ENCODE measurements at regions not wholly inside any gene's neighbourhood (a gene's known extent, or its start where the extent isn't known, plus 50 kb on each side); places are given as distances from the start of the nearest gene placed in this dataset.
A peak's percentile ranks its signal among the peaks of the same experiment; 100 is the strongest.

- no peak for DNase-seq (ENCODE audit: low read depth, low spot score)
- TF ChIP-seq, protein P1, sequence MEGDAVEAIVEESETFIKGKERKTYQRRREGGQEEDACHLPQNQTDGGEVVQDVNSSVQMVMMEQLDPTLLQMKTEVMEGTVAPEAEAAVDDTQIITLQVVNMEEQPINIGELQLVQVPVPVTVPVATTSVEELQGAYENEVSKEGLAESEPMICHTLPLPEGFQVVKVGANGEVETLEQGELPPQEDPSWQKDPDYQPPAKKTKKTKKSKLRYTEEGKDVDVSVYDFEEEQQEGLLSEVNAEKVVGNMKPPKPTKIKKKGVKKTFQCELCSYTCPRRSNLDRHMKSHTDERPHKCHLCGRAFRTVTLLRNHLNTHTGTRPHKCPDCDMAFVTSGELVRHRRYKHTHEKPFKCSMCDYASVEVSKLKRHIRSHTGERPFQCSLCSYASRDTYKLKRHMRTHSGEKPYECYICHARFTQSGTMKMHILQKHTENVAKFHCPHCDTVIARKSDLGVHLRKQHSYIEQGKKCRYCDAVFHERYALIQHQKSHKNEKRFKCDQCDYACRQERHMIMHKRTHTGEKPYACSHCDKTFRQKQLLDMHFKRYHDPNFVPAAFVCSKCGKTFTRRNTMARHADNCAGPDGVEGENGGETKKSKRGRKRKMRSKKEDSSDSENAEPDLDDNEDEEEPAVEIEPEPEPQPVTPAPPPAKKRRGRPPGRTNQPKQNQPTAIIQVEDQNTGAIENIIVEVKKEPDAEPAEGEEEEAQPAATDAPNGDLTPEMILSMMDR (IDR thresholded peaks at IDR 0.05; ENCODE audit: low read depth, low read length) = no peak
- Histone ChIP-seq H3K4me3 (ENCODE audit: low read depth, low read length) (no peak overlapping the region), H3K9me3 (ENCODE audit: control insufficient read depth, insufficient read depth, low read length) (no peaks in the 10 kb centered on the region), H3K27ac (ENCODE audit: low read depth, low read length) (no peak overlapping the region), H3K27me3 (ENCODE audit: control insufficient read depth, insufficient read depth, low read length) (no peaks in the 10 kb centered on the region)
- POLR2A ChIA-PET = no interaction called here
- CTCF ChIA-PET = no interaction called here
Observed at GRCh38 chr4:54574500-54574899, 83.3 kb upstream of the KIT start.

DNA sequence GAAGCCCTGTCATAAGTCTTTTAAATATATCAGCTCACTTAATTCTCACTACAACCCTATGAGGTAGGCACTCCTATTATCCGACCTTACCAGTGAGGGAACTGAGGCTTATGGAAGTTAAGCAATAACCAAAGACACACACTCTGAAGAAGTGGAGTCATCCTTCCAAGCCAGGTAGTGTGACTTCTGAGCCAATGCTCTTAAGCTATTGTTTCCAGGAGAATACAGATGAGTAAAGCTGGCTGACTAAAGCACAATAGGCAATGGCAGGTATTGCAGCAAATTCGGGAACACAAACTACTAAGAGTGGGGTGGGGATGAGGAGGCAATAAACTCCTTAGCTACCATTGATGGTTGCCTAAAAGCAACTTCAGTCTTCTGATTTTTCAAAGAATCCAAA, 81.8 kb upstream of the KIT start:
- Histone ChIP-seq H3K4me3 (ENCODE audit: low read depth, low read length) (no peak overlapping the region), H3K9me3 (ENCODE audit: control insufficient read depth, insufficient read depth, low read length) (no peaks in the 10 kb centered on the region), H3K27ac (ENCODE audit: low read depth, low read length) (no peak overlapping the region), H3K27me3 (ENCODE audit: control insufficient read depth, insufficient read depth, low read length) (no peaks in the 10 kb centered on the region)
- no peak for DNase-seq (ENCODE audit: low read depth, low spot score)
- TF ChIP-seq, protein P1 (IDR thresholded peaks at IDR 0.05; ENCODE audit: low read depth, low read length) = no peak
- ChIA-PET POLR2A (no interaction called here), CTCF (no interaction called here)

DNA sequence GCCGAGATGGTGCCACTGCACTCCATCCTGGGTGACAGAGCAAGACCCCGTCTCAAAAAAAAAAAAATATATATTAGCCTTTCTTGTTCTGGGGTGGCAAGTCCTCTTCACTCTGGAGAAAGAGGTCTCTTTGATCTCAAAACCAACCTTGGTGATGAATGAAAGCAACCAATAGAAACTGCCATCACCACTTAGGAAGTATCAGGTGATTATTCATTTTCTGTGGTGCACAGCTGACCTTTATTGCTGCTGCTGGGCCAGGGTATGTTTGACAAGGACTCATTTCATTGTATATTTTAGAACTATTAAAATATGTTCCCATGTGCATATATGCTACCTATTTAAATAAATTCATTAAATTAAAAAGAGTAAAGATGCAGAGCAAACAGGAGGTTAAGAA, 76.0 kb upstream of the KIT start:
- no peaks in the 10 kb centered on the region for H3K27me3 ChIP-seq (ENCODE audit: control insufficient read depth, insufficient read depth, low read length)
- ChIA-PET CTCF (no interaction called here), POLR2A (no interaction called here)
- DNase-seq (ENCODE audit: low read depth, low spot score) = no peak
- TF ChIP-seq, protein P1 (IDR thresholded peaks at IDR 0.05; ENCODE audit: low read depth, low read length) = no peak
- H3K27ac ChIP-seq (ENCODE audit: low read depth, low read length) = no peak overlapping the region
- H3K9me3 ChIP-seq (ENCODE audit: control insufficient read depth, insufficient read depth, low read length) = no peaks in the 10 kb centered on the region
- no peak overlapping the region for H3K4me3 ChIP-seq (ENCODE audit: low read depth, low read length)

DNA sequence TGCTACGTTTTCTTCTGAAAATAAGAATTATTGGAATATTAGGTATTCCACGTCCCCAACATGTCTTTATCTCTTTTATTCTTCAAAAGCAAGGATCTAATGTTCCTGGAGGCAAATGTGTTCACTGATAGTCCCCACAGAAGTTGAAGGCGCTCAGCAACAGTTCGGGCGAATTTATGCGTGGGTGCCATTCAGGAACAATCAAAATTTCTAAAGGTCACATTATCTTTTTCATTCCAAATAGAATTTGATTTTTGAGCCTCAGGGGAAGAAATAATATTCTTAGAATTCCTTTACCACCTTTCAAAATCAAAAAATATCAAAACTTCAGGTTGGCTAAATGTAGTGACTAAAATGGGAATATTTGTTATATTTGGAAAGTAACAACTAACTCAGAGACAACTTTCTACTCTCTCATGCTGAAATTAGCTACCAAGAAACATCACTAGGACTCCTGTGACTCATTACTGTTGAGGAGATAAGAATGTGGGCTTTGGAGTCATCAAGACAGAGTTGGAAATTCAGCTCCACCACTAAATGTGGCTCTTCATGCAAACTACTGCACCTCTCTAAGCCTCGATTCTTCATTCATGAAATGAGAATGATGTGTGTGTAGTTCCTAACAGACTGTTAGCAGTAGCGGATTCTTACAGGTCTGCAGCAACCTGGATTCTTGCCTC, 72.3 kb upstream of the KIT start:
- H3K4me3 ChIP-seq (ENCODE audit: low read depth, low read length) = no peak overlapping the region
- no peak for DNase-seq (ENCODE audit: low read depth, low spot score)
- TF ChIP-seq, protein P1 (IDR thresholded peaks at IDR 0.05; ENCODE audit: low read depth, low read length) = no peak
- peaks cover 3% of the 10 kb centered on the region for H3K27me3 ChIP-seq (ENCODE audit: control insufficient read depth, insufficient read depth, low read length)
- H3K27ac ChIP-seq (ENCODE audit: low read depth, low read length) = no peak overlapping the region
- ChIA-PET POLR2A (no interaction called here), CTCF (no interaction called here)
- H3K9me3 ChIP-seq (ENCODE audit: control insufficient read depth, insufficient read depth, low read length) = no peaks in the 10 kb centered on the region

DNA sequence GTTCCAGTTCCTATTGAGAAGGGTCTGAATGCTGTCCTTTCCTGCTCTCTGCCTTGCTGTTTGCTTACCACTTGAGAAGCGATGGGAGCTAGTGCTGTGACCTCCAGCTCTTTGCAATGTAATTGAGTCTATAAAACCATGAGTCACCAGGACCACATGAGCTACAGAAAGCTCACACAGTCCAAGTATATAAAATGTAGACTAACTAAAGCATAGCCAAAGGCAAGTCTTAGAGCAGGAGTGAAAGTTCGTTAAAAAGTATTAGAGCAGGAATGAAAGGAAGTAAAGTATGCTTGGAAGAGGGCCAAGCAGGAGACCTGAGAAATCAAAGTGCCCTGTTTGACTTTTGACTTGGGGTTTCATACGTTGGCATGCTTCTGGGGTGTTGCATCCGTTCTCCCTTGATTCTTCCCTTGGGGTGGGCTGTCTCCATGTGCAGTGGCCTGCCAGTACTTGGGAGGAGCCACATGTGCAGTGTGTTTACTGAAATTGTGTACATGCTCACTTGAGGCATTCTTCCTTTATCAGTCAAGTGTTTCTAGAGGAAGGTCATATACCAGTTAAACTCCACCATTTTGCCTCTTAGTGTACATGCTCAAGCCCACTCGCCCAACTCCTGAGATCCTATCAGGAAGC, 71.3 kb upstream of the KIT start:
- no peak overlapping the region for H3K4me3 ChIP-seq (ENCODE audit: low read depth, low read length)
- peaks cover 3% of the 10 kb centered on the region for H3K27me3 ChIP-seq (ENCODE audit: control insufficient read depth, insufficient read depth, low read length)
- no peaks in the 10 kb centered on the region for H3K9me3 ChIP-seq (ENCODE audit: control insufficient read depth, insufficient read depth, low read length)
- ChIA-PET POLR2A (no interaction called here), CTCF (no interaction called here)
- peak; percentile 3 for DNase-seq (ENCODE audit: low read depth, low spot score)
- TF ChIP-seq, protein P1 (IDR thresholded peaks at IDR 0.05; ENCODE audit: low read depth, low read length) = no peak
- H3K27ac ChIP-seq (ENCODE audit: low read depth, low read length) = no peak overlapping the region
